Brain microvascular endothelial cell (primary cell): ENCODE measurements at regions not wholly inside any gene's neighbourhood (a gene's known extent, or its start where the extent isn't known, plus 50 kb on each side); places are given as distances from the start of the nearest gene placed in this dataset.

ENCODE experiments used
- DNase-seq: peaks from one replicate; pipeline ENCODE4 v3.0.0-alpha.2; 2020
- H3K27ac ChIP-seq: fragments of 250-450 bp; sonication (Bioruptor Pico); 2 replicates; pipeline ENCODE4 v1.5.1; 2020; ENCODE audit warnings: mild to moderate bottlenecking, moderate library complexity
- H3K27me3 ChIP-seq: fragments of 250-450 bp; sonication (Bioruptor Pico); replicated peaks from 2 replicates; pipeline ENCODE4 v1.5.1; 2020; ENCODE audit warnings: mild to moderate bottlenecking
- H3K36me3 ChIP-seq: fragments of 250-450 bp; sonication (Bioruptor Pico); replicated peaks from 2 replicates; pipeline ENCODE4 v1.5.1; 2020; ENCODE audit warnings: mild to moderate bottlenecking
- H3K4me3 ChIP-seq: 2 replicates; pipeline ENCODE4 v1.5.1; 2011; ENCODE audit warnings: low read depth, mild to moderate bottlenecking, control low read depth, low read length, moderate library complexity
- CTCF ChIP-seq: IDR thresholded peaks from 2 replicates; pipeline ENCODE4 v1.5.1; 2011; ENCODE audit warnings: low read depth, mild to moderate bottlenecking, moderate library complexity, low read length, control low read depth, inconsistent platforms; ENCODE audit errors: missing control alignments
- in situ Hi-C: cut with HindIII; loops from 2 replicates; pipeline ENCODE4 v1.10.0; 2017; ENCODE audit warnings: low sequenced_read_pairs, low pct_ligation_motif_present

GRCh38 chr11:112587664-112588063, 327.0 kb upstream of the PLET1 start:
- no peak for DNase-seq
- no peak overlapping the region for H3K4me3 ChIP-seq
- no peaks in the 10 kb centered on the region for H3K27me3 ChIP-seq
- H3K36me3 ChIP-seq, result no peaks in the 10 kb centered on the region
- no peak overlapping the region for H3K27ac ChIP-seq
- in situ Hi-C loops, result no loop called here
- TF ChIP-seq CTCF, result no peak

GRCh38 chr11:112588252-112588694, 327.6 kb upstream of the PLET1 start:
- Histone ChIP-seq H3K36me3 (no peaks in the 10 kb centered on the region), H3K27ac (no peak overlapping the region), H3K27me3 (no peaks in the 10 kb centered on the region), H3K4me3 (no peak overlapping the region)
- TF ChIP-seq CTCF, result peak; percentile 77
- peak; percentile 81 for DNase-seq
- in situ Hi-C loops, result no loop called here

GRCh38 chr11:112589155-112589554, 328.5 kb upstream of the PLET1 start:
- H3K27ac ChIP-seq, result no peak overlapping the region
- no peaks in the 10 kb centered on the region for H3K36me3 ChIP-seq
- in situ Hi-C loops, result no loop called here
- no peak overlapping the region for H3K4me3 ChIP-seq
- DNase-seq, result no peak
- H3K27me3 ChIP-seq, result no peaks in the 10 kb centered on the region
- no peak for TF ChIP-seq CTCF

- DNase-seq, result no peak
These were observed 330.1 kb upstream of the PLET1 start for GRCh38 chr11:112590764-112591163.

GRCh38 chr11:112593440-112593839, 332.8 kb upstream of the PLET1 start:
- in situ Hi-C loops, result no loop called here
- Histone ChIP-seq H3K27ac (no peak overlapping the region), H3K27me3 (no peaks in the 10 kb centered on the region), H3K36me3 (no peaks in the 10 kb centered on the region), H3K4me3 (no peak overlapping the region)
- DNase-seq, result no peak
- no peak for TF ChIP-seq CTCF

More at GRCh38 chr11:112590764-112591163, 330.1 kb upstream of the PLET1 start:
- Histone ChIP-seq H3K4me3 (no peak overlapping the region), H3K36me3 (no peaks in the 10 kb centered on the region), H3K27me3 (no peaks in the 10 kb centered on the region), H3K27ac (no peak overlapping the region)
- no peak for TF ChIP-seq CTCF
- in situ Hi-C loops, result no loop called here

DNA sequence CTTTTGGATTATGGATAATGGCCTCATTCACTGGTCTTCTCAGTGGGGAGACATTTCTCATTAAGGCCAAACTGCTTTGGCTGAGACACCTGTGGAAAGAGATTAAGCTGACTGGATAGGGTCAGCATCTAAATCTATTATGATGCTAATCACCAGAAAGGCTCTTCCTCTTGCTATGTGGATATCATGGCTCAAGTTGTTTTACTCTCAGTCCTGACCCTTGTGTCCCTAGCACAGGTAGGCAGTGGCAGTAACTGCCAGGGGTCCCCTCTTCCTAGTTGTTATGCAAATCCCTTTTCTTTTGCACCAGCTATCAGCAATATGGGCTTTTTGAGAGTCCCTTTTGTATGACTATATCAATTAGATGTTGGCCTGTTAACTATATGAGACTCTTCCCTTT, 335.7 kb upstream of the PLET1 start:
- Histone ChIP-seq H3K36me3 (no peaks in the 10 kb centered on the region), H3K4me3 (no peak overlapping the region), H3K27me3 (no peaks in the 10 kb centered on the region), H3K27ac (no peak overlapping the region)
- no peak for DNase-seq
- no peak for TF ChIP-seq CTCF
- in situ Hi-C loops, result no loop called here
